Stimulated activated CD8-positive, alpha-beta memory T cell treated with anti-CD3 and anti-CD28 coated beads, Interleukin-12 subunit alpha, Interleukin-12 subunit beta, amount 100 ng/mL, for 24 hours (primary cell): ENCODE measurements at regions not wholly inside any gene's neighbourhood (a gene's known extent, or its start where the extent isn't known, plus 50 kb on each side); places are given as distances from the start of the nearest gene placed in this dataset.

Experiments used
- DNase-seq: peaks from one replicate; pipeline ENCODE4 v3.0.0-alpha.2; 2020; ENCODE audit errors: extremely low read depth

DNA sequence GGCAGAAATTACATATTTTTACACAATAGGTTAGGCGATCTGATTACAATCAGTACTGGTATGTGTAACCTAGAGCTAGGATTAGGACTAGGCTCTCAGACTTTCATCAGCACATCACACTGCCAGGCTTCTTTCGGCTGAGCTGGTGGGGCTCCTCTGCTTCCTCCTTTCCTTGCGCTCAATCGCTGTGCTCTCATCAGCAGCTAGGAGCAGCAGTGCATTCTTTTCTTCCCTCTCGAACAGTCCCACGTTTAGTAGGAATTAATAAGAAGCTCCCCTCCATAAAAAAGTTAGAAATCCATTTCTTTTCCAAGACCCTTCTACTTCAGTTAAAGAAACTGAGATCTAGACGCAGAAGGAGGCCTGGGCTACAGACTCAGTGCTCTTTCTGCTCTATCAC, 350.4 kb downstream of the SPRY1 start:
- no peak for DNase-seq

DNA sequence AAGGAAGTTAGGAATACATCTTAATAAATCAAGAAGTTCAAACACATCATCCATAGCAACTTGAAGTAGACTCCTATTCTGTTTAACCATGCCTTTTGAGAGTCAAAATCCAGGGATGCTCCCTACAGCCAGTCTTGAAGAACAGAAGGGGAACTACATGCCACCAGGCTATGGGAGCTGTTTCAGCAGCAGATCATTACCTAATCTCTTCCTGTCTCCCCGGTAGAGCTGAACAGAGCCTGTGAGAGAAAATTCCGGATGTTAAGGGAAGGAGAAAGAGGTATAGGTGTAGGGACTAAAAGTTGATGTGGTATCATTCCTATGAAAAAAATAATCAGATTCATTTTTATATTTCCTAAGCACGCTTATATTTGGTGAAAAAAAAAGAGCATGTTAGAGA, 352.2 kb downstream of the SPRY1 start:
- no peak for DNase-seq

DNA sequence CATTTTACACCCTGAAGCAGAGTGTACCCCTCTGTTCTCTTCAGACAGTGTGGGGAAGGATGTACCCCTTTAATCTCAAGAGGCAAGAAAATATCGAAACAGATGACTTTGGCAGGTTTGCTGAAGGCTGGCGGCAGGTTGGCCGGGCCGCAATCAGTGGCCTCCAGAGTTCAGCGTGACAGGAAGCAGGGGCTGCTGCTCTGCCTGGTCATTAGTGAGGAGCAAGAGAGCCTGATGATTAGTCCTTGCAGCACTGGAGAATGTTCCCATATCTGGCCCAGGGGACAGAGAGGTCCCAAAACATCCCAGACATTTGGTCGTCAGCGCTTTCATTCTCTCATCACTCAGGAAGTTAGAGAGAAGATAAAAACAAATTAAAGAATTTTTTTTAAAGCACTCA, 352.8 kb downstream of the SPRY1 start:
- no peak for DNase-seq

DNA sequence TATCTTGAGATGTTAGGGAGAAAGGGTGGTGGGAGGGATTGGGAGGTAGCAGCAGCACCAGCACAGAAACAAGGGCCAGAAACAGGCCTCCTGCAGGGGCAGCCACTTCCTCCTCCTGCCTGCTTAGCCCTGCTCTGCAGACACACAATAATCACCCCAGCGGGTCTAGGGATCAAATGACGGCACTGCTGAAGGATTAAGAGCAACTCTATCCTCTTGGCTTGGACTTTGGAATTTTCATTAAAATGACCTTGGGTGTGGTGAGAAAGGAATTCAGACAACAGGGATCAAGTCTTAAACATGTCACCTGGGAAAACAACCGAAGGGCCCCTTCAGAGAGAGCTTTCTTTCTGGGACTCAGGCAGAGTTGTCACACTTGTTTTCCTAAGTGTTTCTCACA, 353.4 kb downstream of the SPRY1 start:
- DNase-seq: no peak

DNA sequence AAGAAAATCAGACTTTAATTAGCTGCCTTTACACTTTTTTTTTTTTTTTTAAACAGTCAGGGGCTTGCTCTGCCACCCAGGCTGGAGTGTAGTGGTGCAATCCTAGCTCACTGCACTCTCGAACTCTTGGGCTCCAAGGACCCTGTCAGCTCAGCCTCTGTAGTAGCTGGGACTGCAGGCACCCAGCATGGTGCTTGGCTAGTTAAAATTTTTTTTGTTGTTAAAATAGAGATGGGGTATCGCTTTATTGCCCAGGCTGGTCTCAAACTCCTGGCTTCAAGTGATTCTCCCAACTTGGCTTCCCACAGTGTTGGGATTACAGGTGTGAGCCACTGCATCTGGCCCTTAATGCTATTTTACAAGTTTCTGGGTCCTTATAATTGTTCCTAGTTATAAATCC, 359.1 kb downstream of the SPRY1 start:
- DNase-seq: no peak

DNA sequence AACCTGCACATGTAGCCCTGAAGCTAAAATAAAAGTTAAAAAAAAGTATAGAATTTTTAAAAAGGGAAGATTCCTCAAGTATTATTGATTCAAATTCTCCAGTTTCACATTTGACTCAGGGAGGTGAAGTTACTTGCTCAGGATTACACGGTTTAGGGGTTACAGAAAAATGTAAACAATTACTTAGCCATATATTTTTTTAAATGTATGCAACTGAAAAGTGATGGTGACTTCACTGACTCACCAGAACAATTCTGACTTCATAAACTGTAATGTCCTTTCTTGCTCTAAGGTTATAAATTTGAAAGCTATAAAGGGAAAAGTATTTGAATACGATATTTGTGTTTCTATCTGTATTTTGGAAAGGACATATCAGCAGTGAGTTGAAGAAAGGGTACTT, 371.2 kb downstream of the SPRY1 start:
- no peak for DNase-seq

DNA sequence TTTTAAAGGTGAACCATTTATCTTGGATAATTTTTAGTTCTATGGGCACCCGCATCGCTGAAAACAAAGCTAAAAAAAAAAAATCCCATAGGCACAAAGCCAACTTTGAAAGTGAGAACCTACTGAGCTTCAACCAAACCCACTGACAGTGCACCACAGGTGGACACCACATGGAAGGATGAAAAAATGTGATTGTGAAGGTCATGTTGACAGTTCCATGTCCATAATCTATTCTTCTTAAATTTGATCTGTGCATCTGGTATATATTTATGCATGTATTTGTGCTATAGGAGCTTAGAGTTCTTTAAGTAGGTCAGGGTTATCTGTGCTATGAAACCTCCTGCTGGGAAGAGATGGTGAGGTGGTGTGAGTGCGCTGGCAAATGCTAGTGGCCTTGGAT, 374.3 kb downstream of the SPRY1 start:
- DNase-seq: no peak

DNA sequence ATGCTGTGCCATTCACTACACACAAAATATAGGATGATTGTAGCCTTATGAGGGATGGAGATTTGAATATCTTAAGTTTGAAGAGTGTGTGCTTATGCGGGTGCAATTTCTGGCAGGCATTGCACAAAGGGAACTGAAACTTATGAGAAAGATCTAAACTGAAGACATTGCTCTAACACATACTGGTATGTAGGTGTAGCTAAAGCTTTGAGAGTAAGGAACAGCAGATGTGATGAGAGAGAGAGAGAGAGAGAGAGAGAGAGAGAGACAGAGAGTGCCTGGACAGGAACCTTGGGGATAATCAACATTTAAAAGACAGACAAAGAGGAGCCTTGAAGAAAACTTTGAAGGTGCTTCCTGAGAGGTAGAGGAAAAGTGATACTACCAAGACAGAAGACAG, 379.7 kb downstream of the SPRY1 start:
- DNase-seq: no peak

DNA sequence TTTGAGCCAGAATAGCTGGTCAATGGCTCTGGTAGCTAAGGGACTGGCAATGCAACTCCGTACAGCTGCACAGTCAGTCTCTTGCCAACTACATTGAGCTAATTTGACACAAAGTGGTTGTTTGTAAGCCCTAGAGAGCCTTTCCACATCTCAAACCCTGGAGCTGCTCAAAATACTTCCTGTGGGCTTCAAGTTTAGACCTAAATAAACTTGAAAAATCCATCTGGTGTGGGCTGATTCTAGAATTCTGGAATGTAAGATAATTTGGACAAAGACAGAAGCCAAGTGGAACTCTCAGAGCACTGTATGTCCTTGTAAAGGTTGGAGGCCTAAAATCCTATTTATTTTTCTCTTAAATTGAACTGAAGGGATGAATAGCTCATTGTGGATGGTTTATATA, 380.8 kb downstream of the SPRY1 start:
- DNase-seq: no peak

DNA sequence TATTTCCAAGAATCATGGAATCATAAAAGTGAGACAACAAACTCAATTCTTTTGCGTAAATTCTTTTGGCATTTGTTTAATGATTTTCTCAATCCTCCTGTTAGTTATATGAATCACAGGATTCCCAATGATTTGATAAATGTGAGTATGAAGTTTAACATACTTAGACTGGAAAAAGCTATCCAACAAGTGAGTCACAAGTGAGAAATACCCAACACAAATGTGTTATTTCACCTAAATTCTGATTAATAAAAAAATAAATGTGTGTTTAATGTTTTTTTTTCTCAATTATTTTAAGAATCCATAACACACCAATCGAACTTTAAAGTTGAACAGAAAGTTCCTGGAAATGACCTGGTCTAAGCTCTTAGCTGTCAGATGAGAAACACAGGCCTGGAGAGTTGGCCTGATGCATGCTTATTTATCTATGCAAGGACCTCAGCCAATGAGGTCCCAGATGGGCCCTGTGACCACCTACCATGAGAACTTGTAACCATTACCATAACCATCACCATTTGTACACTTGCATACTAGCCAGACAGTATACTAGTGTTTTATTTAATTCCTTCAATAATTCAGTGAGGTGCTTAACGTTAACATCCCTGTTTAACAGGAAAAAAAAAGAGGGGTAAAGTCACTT, 386.7 kb downstream of the SPRY1 start:
- no peak for DNase-seq

DNA sequence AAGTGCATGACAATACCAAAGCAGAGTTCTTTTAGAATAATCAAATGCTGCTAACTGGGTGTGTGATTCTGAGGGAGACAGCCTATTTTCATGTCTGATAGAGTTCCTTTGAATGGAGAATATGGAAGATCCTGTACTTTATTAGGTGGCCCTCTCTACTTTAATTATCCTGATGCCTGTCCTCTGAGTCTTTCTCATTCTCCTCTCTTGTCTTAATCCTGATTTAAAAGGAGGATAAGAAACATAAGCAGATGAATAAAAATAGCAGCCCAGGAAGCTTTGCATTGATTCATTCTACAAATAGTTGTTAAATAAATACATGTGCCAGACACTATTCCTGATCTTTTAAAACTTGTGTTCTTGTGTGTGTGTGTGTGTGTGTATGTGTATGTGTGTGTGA, 387.3 kb downstream of the SPRY1 start:
- no peak for DNase-seq

DNA sequence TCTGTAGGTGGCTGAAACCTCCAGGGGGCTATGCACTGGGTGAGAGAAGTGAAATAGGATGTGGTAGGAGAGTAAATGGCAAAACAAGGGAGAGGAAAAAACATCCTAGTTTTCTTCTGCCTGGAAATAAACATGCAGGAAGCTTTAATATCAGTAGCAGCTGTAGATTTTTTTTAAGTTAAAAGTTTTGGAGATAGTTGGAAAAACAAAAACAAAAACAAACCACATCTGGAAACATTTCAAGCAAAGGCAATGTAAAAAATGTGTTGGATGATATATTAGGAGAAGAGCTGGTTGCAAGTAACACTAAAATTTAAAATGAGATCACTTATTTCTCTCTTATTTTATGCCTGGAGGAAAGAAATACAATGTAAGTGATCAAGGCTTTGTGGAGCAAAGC, 388.0 kb downstream of the SPRY1 start:
- DNase-seq: no peak

DNA sequence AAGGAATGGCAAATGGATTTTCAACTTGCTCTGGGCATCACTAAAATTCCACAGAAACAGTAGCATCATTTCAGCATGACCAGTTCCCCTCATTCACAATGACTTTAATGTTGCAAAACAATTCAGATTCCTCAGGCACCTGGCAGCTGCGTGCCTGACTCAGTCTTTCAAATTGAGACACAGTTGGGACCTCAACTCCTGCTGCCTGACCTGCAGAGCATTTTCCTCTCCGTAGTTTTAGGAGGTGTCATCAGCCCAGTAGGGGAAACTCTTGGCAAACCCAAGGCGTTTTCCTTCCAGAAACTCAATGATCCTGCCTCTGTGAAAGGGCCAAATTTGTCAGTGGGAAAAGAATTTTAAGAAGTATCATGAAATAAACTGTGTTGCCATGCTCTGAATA, 388.9 kb downstream of the SPRY1 start:
- DNase-seq: no peak

DNA sequence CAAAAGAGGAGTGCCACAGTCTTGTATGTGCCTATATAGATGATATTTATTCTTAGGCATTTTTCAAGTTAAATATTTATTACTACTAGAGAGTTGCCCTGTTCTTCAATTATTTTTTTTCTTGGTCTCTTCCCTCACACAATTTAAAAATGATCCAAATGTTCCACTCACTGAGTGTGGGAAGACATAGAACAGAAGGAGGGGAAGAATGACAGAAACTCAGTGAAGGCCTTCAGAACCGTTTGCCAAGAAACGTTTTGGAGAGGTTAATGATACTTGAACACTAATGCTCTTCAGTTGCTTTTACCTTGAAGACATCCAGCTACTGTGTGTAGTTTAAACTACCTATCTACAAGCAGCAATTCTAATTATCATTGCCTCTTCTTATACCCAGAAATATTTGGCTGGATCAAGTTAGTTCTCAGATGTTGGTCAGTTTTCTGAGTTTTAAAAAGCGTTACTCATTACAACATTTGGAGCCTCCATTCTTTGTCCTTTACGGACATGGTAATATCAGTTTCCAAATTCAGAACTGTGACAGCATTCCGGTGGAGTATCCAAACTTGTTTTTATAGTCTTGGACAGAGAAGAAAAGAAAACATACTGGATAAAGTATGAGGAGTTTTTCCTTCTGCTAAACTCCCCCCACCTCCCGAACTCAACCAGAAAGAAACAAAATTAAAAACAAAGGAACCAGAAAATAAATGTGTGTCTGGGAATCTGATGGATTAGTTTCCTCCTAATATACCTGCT, 389.7 kb downstream of the SPRY1 start:
- DNase-seq: no peak

DNA sequence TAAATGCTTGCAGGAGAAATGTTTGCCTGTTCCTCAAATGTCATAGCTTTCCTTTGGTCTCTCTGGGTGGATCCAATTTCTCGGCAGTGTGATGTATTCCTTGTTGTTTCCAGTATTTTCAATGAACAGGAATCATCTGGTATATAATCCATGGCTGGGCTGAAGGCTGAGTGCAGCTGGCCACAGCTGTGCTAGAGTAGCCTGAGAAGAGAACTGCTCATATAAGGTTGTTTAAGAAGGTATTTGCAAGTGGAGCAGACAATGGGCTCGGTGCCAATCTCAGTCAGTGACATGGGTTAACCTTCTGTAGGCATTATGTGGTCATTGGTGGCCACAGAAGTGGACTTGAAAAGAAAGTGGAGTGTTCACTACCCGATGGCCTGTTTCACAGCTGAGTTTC, 390.3 kb downstream of the SPRY1 start:
- DNase-seq: no peak

DNA sequence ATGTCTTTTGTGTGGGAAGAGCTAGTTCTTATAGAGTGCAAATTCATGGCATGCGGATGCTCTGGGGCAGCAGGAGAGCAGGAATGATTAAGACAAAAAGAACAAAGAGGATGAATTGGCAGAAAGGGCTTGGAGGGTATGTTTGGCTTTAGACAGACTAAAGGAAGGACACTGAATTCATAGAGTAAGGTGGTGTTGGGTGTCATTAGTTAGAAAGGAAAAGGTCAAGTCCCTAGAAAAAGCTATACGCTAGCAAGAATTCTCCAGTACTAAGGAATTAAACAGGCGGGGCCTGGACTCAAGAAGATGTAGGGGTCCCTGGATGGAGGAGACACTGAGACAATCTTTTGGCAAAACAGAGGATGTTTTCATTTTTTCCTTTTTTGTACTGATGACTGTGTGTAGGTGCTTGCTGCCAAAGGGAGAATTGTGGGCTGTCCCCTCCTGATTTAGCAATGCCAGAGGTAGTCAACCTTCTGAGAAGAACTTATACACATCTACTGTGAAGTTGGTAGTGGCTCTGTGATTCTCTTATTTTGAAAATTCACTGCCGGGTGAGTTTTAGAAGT, 391.0 kb downstream of the SPRY1 start:
- no peak for DNase-seq

DNA sequence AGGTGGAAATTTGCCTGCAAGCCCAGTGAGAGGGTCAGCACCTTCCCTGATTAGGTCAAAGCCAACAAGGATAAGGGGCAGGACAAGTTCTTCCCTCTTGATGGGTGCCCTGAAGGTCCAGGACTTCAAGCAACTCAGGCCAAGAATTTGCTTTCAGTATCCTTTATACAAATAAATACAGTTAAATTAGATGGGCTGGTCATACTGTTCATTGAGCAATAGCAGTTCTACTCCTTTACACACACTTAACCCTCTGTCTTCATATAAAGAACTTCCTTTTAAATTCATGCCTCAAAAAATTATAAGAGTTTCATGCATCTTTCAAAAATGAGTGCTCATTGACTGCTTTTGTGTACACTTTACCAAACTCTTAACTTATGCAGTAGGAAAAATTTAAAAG, 392.0 kb downstream of the SPRY1 start:
- no peak for DNase-seq

DNA sequence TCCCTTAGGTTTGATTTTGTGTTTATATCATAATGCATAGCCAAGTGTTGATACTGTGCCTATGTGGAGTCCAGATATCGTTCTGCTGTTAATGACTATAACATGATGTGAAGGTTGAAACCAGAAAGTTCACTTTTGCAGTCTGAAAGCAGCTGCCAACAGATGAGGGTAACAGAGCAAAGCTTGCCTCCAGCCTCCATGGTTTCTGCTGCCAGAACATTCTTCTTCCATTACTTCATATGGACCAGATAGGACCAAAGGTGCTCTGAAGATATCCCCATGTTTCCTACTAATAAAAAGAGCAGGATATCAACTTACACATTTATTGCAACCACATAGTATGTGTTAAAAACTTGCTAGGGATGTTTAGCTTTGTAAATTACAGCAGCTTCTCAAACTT, 394.1 kb downstream of the SPRY1 start:
- DNase-seq: no peak

DNA sequence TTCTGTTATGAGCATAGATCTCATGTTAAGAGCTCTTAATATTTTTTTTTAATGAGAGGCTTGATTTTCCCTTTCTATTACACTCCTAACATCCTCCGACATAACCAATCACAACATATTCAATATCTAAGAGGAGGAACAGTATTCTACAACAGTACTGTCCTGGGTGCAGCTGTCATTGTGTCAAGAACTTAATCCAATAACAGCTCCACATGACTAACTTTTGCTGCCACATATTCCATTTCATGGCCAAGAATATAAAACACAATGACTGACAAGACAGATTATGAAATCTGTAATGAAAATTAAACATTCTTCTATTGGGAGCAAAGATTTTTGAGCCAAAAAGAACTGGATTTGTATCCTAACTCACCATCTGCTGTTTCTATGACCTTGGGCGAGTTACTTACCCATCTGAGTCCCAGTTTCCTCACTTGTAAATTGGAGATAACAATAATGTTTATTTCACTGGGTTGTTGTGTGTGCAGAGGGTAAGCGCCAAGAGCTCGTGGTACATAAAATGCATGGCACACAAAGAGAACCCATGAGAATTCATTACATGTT, 405.6 kb downstream of the SPRY1 start:
- DNase-seq: no peak

DNA sequence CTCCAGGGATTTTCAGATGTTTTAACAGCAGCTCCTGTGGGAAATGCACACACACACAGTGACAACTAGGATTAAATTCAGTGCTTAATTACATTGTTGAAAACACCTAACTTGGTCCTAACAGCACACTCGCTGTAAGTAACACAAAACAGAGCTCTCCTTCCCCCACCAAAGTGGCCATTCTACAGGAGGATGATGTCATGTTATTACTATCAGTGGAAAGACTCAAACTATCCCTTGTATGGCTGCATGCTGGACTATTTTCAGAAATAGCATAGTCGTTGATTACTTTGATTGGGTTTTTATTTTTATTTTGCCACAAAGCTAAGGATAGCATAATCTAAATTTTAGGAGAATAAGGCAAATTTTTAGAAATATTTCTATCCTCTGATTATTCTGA, 406.3 kb downstream of the SPRY1 start:
- no peak for DNase-seq

DNA sequence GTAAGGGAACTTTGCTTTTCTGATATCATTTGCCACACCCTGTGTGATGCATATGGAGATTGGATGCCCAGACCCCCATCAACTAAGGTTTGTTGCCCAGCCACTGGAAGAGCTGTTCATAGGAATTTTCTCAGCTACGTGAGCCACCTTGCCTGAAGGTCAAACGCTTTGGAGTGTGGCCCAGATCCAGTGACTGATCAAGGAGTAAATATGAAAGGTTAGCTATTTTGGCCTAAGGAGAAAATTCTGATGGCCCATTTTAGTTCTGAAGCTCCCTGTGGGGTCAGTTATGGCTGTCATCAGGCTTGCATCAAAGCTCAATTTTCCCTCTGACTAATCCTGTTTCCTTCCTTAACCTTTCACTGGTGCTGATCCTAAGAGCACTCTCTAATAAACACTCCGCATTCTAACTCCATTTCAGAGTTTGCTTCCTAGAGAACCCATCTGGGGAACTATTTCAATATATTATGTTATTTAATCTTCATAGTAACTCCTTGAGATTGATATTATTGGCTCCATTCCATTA, 407.7 kb downstream of the SPRY1 start:
- DNase-seq: no peak

DNA sequence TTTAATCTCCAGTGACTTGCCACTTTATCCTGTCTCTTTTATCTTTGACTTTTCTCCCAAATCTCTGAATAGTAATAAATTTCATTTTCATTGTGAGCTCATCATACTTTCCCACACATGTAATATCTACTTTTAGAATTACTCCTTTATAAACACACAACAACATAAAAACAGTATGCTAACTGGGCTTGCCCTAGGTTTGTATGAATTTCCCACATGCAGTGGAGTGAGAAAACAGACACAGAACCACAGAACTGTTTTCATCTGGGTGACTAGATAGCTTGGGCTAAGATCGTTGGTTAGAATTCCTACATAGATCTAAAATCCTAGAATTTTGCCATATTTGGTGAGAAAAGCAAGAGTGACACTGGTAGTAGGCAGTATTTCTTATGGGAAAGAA, 409.5 kb downstream of the SPRY1 start:
- no peak for DNase-seq

DNA sequence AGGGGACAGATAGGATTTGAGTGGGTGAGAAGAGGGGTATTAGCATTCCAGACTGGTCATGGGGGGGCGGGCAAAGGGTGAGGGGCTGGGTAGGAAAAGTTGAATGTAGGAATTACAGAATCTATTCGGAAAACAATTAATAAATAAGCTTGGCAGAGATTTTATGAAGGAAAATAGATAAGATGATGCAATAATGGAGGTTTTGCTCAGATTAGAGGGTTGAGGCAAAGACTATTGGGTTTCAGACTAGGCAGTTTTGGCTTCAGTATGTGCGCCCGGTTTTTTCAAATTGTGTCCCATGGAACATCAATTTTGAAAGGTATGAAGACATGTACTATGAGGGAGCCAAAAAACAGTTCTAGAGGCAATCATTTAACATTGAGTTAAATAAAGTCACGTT, 410.6 kb downstream of the SPRY1 start:
- DNase-seq: no peak
